ENCODE measurements at regions not wholly inside any gene's neighbourhood (a gene's known extent, or its start where the extent isn't known, plus 50 kb on each side); places are given as distances from the start of the nearest gene placed in this dataset.

DNA sequence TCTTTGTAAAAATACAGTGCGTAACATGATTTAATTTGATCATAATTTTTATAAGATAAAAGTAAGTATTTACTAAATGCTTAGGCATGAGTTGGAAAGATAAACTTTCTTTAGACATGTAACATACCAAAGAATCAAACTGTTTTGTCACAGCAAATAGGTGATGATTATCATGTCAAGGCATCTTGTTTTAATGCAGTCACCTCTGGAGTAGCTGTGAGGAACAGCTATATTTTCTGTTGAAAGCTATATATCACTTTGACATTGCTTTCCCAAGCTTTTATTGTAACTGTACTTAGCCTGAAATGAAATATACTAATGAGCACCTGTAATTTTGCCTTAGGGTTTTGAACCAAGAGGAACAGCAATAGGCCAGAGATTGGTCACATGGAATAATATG is 151.9 kb downstream of the TLR5 start:
- TF ChIP-seq MAX (IDR thresholded peaks at IDR 0.05; ENCODE audit: insufficient read depth, insufficient read length) (no peak), EZH2 (IDR thresholded peaks at IDR 0.05; ENCODE audit: borderline replicate concordance, low read depth, low read length, severe bottlenecking) (no peak), POLR2A (IDR thresholded peaks at IDR 0.05; ENCODE audit: low read depth, low read length) (no peak), JUN (IDR thresholded peaks at IDR 0.05; ENCODE audit: borderline replicate concordance, insufficient read depth, insufficient read length, low read depth) (no peak), POLR2AphosphoS5 (IDR thresholded peaks at IDR 0.05; ENCODE audit: insufficient read depth, low read depth, low read length) (no peak), MYC (IDR thresholded peaks at IDR 0.05; ENCODE audit: low read depth, low read length) (no peak), GATA2 (IDR thresholded peaks at IDR 0.05; ENCODE audit: insufficient read depth, insufficient read length, low read depth, low read length) (no peak)
- TF ChIP-seq, protein P1, sequence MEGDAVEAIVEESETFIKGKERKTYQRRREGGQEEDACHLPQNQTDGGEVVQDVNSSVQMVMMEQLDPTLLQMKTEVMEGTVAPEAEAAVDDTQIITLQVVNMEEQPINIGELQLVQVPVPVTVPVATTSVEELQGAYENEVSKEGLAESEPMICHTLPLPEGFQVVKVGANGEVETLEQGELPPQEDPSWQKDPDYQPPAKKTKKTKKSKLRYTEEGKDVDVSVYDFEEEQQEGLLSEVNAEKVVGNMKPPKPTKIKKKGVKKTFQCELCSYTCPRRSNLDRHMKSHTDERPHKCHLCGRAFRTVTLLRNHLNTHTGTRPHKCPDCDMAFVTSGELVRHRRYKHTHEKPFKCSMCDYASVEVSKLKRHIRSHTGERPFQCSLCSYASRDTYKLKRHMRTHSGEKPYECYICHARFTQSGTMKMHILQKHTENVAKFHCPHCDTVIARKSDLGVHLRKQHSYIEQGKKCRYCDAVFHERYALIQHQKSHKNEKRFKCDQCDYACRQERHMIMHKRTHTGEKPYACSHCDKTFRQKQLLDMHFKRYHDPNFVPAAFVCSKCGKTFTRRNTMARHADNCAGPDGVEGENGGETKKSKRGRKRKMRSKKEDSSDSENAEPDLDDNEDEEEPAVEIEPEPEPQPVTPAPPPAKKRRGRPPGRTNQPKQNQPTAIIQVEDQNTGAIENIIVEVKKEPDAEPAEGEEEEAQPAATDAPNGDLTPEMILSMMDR (IDR thresholded peaks at IDR 0.05; ENCODE audit: extremely low read depth in 1 of 2, insufficient read depth in 1 of 2, low read depth in 1 of 2, low read length in 2 of 2) = no peak
